B cell (primary cell): ENCODE measurements at regions not wholly inside any gene's neighbourhood (a gene's known extent, or its start where the extent isn't known, plus 50 kb on each side); places are given as distances from the start of the nearest gene placed in this dataset.

Experiments used
- ATAC-seq: fragments of 200-7000 bp; cut with Tn5 transposase; one replicate; pipeline ENCODE4 v1.10.0; 2021; ENCODE audit warnings: low read depth, mild to moderate bottlenecking, moderate number of reproducible peaks, moderate library complexity
- CTCF ChIA-PET: fragments of 350-600 bp; sonication (Branson Sonifier 250); formaldehyde crosslinking; loops from one replicate; lab custom pipeline; 2021; ENCODE audit warnings: antibody characterized with exemption, inconsistent platforms; lab: Charles Lee
- POLR2A ChIA-PET: fragments of 350-600 bp; sonication (Branson Sonifier 250); formaldehyde crosslinking; loops from one replicate; lab custom pipeline; 2021; ENCODE audit warnings: antibody characterized with exemption; lab: Charles Lee
- DNase-seq: peaks from one replicate; pipeline ENCODE4 v3.0.0; 2013
- H2AFZ ChIP-seq: 2 replicates; pipeline ENCODE4 v1.6.1; 2012; ENCODE audit warnings: mild to moderate bottlenecking, low read depth, low read length; ENCODE audit not compliant: insufficient read depth, poor library complexity, severe bottlenecking
- H3K27ac ChIP-seq, 2 donors: 1 replicate in 1 of 2; 2 replicates in 1 of 2; pipeline ENCODE4 v1.5.1; 2012 to 2013; ENCODE audit warnings: low read length in 2 of 2, mild to moderate bottlenecking in 2 of 2, moderate library complexity in 1 of 2
- H3K27me3 ChIP-seq, 4 experiments: fragments of 200-600 bp in 1 of 4; sonication (generic) in 1 of 4; replicated peaks in 1 of 4; 1 replicate in 2 of 4; 2 replicates in 2 of 4; pipeline versions ENCODE4 v1.6.1 to v1.7.0; 2013 to 2016; ENCODE audit warnings: low read length in 3 of 4, mild to moderate bottlenecking in 2 of 4, mixed read lengths in 1 of 4, moderate library complexity in 1 of 4; ENCODE audit not compliant: insufficient read depth in 4 of 4, control insufficient read depth in 3 of 4; ENCODE audit errors: control extremely low read depth in 1 of 4
- H3K36me3 ChIP-seq, 2 experiments: replicated peaks in 1 of 2; 1 replicate in 1 of 2; 2 replicates in 1 of 2; pipeline versions ENCODE4 v1.6.1 to v1.7.1; 2013; ENCODE audit warnings: low read length in 1 of 2; ENCODE audit not compliant: insufficient read depth in 2 of 2, control insufficient read depth in 1 of 2; ENCODE audit errors: control extremely low read depth in 1 of 2, extremely low read depth in 1 of 2
- H3K4me1 ChIP-seq, 2 donors: fragments of 200-600 bp in 1 of 2; sonication (generic) in 1 of 2; 1 replicate in 1 of 2; 2 replicates in 1 of 2; pipeline versions ENCODE4 v1.5.1 to v1.6.1; 2013 to 2017; ENCODE audit warnings: low read length in 2 of 2; ENCODE audit not compliant: control insufficient read depth in 2 of 2, insufficient read depth in 2 of 2
- H3K4me2 ChIP-seq: replicated peaks from 2 replicates; pipeline ENCODE3; 2012; ENCODE audit warnings: mild to moderate bottlenecking, low read depth, low read length; ENCODE audit not compliant: poor library complexity, severe bottlenecking
- H3K4me3 ChIP-seq, 5 experiments: fragments of 200-600 bp in 1 of 5; sonication (generic) in 1 of 5; 1 replicate in 3 of 5; 2 replicates in 2 of 5; pipeline versions ENCODE4 v1.5.1 to v1.7.0; 2011 to 2016; ENCODE audit warnings: low read length in 4 of 5, mild to moderate bottlenecking in 4 of 5, low read depth in 2 of 5, control low read depth in 1 of 5, moderate library complexity in 1 of 5; ENCODE audit not compliant: insufficient read depth in 1 of 5; ENCODE audit errors: control extremely low read depth in 1 of 5, extremely low read depth in 1 of 5
- H3K79me2 ChIP-seq: fragments of 200-600 bp; sonication (generic); one replicate; pipeline ENCODE4 v1.6.0; 2016; ENCODE audit warnings: low read length; ENCODE audit not compliant: control insufficient read depth, insufficient read depth
- H3K9ac ChIP-seq: fragments of 200-600 bp; sonication (generic); 2 replicates; pipeline ENCODE4 v1.6.1; 2017; ENCODE audit warnings: mild to moderate bottlenecking, low read length, moderate library complexity
- H3K9me3 ChIP-seq, 3 donors: one replicate each; pipeline versions ENCODE4 v1.6.1 to v1.7.1; 2013; ENCODE audit warnings: low read length in 2 of 3; ENCODE audit not compliant: control insufficient read depth in 2 of 3, insufficient read depth in 1 of 3; ENCODE audit errors: control extremely low read depth in 1 of 3
- H4K20me1 ChIP-seq: 2 replicates; pipeline ENCODE4 v1.6.0; 2012; ENCODE audit warnings: mild to moderate bottlenecking, low read length; ENCODE audit not compliant: insufficient read depth, control insufficient read depth, poor library complexity, severe bottlenecking
- H3K27ac Mint-ChIP-seq: one replicate; pipeline ENCODE4 v1.8.0; 2021; ENCODE audit warnings: mixed read lengths
- H3K27me3 Mint-ChIP-seq: one replicate; pipeline ENCODE4 v1.8.0; 2021; ENCODE audit warnings: mixed read lengths
- H3K4me1 Mint-ChIP-seq: one replicate; pipeline ENCODE4 v1.8.0; 2021; ENCODE audit warnings: mixed read lengths
- H3K4me3 Mint-ChIP-seq: one replicate; pipeline ENCODE4 v1.8.0; 2021; ENCODE audit warnings: mixed read lengths
- H3K9me3 Mint-ChIP-seq: one replicate; pipeline ENCODE4 v1.8.0; 2022; ENCODE audit warnings: mixed read lengths; ENCODE audit not compliant: insufficient read depth
- EZH2 ChIP-seq: IDR thresholded peaks from 2 replicates; pipeline ENCODE4 v1.6.1; 2012; ENCODE audit warnings: borderline replicate concordance, low read depth, mild to moderate bottlenecking, moderate library complexity, low read length; ENCODE audit not compliant: insufficient read depth, poor library complexity, severe bottlenecking
- WGBS: methylation state at CpG from one replicate; pipeline ENCODE4 v1.1.5; 2013; ENCODE audit warnings: missing lambda C conversion rate; ENCODE audit not compliant: insufficient coverage; 5-methylcytosine and 5-hydroxymethylcytosine counted together
- intact Hi-C: fragments of 100-400 bp; cut with micrococcal nuclease; formaldehyde crosslinking; loops from one replicate; pipeline ENCODE4 v1.10.0; 2022
- TF ChIP-seq, protein P1 (sequence below): fragments of 200-600 bp; IDR thresholded peaks from one replicate; pipeline ENCODE4 v1.8.0; 2022; ENCODE audit warnings: antibody characterized with exemption, mild to moderate bottlenecking

DNA sequence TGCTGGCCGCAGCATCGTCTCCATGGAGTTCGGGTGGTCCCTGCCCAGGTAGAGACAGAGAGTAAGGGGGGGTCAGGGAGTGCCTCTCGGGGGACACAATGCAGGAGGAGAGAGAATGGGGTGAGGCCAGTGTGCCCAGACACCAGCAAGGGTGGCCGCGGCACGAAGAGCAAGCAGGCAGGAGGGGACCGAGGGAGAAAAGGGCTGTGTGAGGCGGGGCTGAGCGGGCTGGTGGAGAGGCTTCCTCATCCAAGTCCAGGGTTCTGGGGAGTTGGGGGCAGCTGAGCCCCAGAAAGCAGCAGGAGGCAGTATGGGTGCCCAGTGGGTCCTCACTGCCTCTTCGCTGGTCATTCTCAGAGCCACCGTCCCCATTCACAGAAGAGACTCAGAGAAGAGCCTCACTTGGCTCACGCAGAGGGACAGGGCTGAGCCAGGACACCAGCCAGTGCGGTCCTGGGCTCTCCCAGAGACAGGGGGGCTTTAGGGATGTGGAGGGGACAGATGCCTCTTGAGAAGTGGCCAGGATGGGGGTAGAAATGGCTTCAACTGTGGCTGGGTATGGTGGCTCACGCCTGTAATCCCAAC, 78.9 kb downstream of the MICALL2 start:
- H3K27me3 ChIP-seq: peaks cover 0 to 10% (median 0%) of the 10 kb centered on the region in 4 experiments

DNA sequence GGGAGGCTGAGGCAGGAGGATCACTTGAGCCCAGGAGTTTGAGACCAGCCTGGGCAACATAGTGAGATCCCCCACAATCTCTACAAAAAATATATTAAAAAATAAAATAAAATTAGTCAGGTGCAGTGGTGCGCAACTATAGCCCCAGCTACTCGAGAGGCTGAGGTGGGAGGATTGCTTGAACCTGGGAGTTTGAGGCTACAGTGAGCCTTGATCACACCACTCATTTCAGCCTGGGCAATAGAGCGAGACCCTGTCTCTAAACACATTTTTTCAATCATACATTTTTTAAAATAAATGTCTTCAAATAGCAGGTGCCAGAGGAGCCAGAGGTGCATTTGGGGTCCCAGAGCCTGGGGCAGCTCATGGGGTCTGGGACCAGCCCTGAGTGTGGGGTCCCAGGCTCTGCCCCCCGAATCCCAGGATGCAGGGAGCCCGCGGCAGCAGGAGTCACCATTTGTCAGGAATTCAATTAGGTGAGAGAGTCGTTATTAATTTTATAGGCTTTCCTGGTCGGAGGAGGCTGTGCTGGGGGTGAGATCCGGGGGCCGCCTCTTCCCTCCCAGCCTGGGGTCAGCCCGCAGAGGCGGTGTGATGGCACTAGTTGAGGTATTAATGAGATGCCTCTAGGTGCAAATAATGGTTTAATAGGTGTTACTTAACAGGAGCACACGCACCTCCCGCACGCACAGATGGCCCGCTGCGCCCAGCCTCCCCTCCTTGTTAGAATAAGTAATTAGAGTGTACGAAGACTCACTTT, 78.3 kb downstream of the MICALL2 start:
- POLR2A ChIA-PET: no interaction called here
- Histone ChIP-seq H3K79me2 (no peaks in the 10 kb centered on the region), H4K20me1 (no peaks in the 10 kb centered on the region), H3K9ac (no peak overlapping the region), H3K4me1 (no peaks in the 10 kb centered on the region), H3K27ac (no peak overlapping the region), H2AFZ (no peak overlapping the region), H3K36me3 (no peaks in the 10 kb centered on the region), H3K4me3 (no peak overlapping the region), H3K9me3 (peaks cover 0 to 34% (median 0%) of the 10 kb centered on the region in 3 donors), H3K4me2 (no peak overlapping the region), H3K27me3 (peaks cover 0 to 11% (median 0%) of the 10 kb centered on the region in 4 experiments)
- H3K27me3 Mint-ChIP-seq: peaks cover 11% of the 10 kb centered on the region
- ATAC-seq: no peak
- no peak for DNase-seq
- intact Hi-C loops: no loop called here
- TF ChIP-seq, protein P1, sequence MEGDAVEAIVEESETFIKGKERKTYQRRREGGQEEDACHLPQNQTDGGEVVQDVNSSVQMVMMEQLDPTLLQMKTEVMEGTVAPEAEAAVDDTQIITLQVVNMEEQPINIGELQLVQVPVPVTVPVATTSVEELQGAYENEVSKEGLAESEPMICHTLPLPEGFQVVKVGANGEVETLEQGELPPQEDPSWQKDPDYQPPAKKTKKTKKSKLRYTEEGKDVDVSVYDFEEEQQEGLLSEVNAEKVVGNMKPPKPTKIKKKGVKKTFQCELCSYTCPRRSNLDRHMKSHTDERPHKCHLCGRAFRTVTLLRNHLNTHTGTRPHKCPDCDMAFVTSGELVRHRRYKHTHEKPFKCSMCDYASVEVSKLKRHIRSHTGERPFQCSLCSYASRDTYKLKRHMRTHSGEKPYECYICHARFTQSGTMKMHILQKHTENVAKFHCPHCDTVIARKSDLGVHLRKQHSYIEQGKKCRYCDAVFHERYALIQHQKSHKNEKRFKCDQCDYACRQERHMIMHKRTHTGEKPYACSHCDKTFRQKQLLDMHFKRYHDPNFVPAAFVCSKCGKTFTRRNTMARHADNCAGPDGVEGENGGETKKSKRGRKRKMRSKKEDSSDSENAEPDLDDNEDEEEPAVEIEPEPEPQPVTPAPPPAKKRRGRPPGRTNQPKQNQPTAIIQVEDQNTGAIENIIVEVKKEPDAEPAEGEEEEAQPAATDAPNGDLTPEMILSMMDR: no peak
- TF ChIP-seq EZH2: no peak
- H3K27ac Mint-ChIP-seq: no peak overlapping the region
- 73% methylated on average over 4 of the region's 18 CpGs for WGBS
- H3K9me3 Mint-ChIP-seq: no peaks in the 10 kb centered on the region
- no peaks in the 10 kb centered on the region for H3K4me1 Mint-ChIP-seq
- no peak overlapping the region for H3K4me3 Mint-ChIP-seq
- CTCF ChIA-PET: no interaction called here

More for the DNA sequence above, 78.9 kb downstream of the MICALL2 start:
- Histone ChIP-seq H3K9ac (no peak overlapping the region), H3K9me3 (peaks cover 0 to 35% (median 0%) of the 10 kb centered on the region in 3 donors), H4K20me1 (no peaks in the 10 kb centered on the region), H3K36me3 (no peaks in the 10 kb centered on the region), H3K4me1 (no peaks in the 10 kb centered on the region), H3K79me2 (no peaks in the 10 kb centered on the region), H2AFZ (no peak overlapping the region), H3K4me3 (no peak overlapping the region), H3K4me2 (no peak overlapping the region), H3K27ac (no peak overlapping the region)
- H3K4me3 Mint-ChIP-seq: no peak overlapping the region
- peaks cover 11% of the 10 kb centered on the region for H3K27me3 Mint-ChIP-seq
- 86% methylated on average over 14 of the region's 15 CpGs for WGBS
- no peak overlapping the region for H3K27ac Mint-ChIP-seq
- DNase-seq (no peak), ATAC-seq (no peak)
- H3K4me1 Mint-ChIP-seq: no peaks in the 10 kb centered on the region
- intact Hi-C loops: no loop called here
- ChIA-PET POLR2A (no interaction called here), CTCF (no interaction called here)
- H3K9me3 Mint-ChIP-seq: no peaks in the 10 kb centered on the region
- TF ChIP-seq, protein P1: no peak
- TF ChIP-seq EZH2: no peak
